ENCODE measurements at regions not wholly inside any gene's neighbourhood (a gene's known extent, or its start where the extent isn't known, plus 50 kb on each side); places are given as distances from the start of the nearest gene placed in this dataset.

DNA sequence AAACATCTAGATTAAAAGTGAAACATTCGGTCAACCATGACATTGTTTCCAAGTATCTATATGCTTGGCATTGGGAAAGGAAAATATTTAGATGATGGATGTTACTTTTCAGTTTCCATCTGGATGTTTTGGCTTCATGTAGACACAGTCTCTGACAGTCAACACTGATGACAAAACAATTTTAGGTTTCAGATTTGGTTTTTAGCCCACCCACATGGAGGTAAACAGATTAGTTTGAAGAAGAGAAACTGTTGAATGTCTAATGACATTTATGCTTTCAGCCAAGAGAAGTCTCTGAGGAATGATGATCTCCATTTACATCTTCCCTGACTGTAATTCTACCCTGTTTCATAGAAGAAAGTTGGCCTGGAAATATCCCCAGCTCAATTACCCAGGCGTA lies 379.1 kb downstream of the SLITRK6 start:
- no TSS peak for BruUV-seq (replicated peaks)
- Histone ChIP-seq H3K27ac (ENCODE audit: insufficient read depth, low read length) (no peak overlapping the region), H3K79me1 (ENCODE audit: low read depth in 1 of 2, low read length in 2 of 2) (no peaks in the 10 kb centered on the region), H4K91ac (ENCODE audit: insufficient read depth, low read depth, low read length) (no peak overlapping the region), H2BK120ac (ENCODE audit: low read depth, low read length) (no peak overlapping the region), H3K4me3 (ENCODE audit: insufficient read depth, low read depth, low read length) (no peak overlapping the region), H3K4ac (ENCODE audit: low read depth, low read length) (no peak overlapping the region), H2BK15ac (ENCODE audit: low read depth, low read length) (no peak overlapping the region), H2AFZ (replicated peaks; ENCODE audit: low read length, poor library complexity) (no peak overlapping the region), H2AK9ac (replicated peaks; ENCODE audit: low read depth, low read length, poor library complexity) (no peak overlapping the region), H4K5ac (ENCODE audit: low read depth, low read length) (no peak overlapping the region), H3K14ac (replicated peaks; ENCODE audit: low read depth, low read length) (no peak overlapping the region), H3K9ac (ENCODE audit: low read depth, low read length) (no peak overlapping the region), H2BK5ac (ENCODE audit: low read depth, low read length, poor library complexity, severe bottlenecking) (no peak overlapping the region), H3K18ac (ENCODE audit: low read depth, low read length) (no peak overlapping the region), H3K9me1 (ENCODE audit: insufficient read depth, low read length) (no peaks in the 10 kb centered on the region), H3K36me3 (ENCODE audit: control insufficient read depth, insufficient read depth, low read length) (no peaks in the 10 kb centered on the region), H3K56ac (ENCODE audit: extremely low read depth, insufficient read depth, low read length) (no peak overlapping the region), H3K27me3 (ENCODE audit: control insufficient read depth, insufficient read depth, low read length) (no peaks in the 10 kb centered on the region), H2BK20ac (ENCODE audit: low read depth, low read length) (no peak overlapping the region), H4K20me1 (ENCODE audit: insufficient read depth, low read length) (no peaks in the 10 kb centered on the region), H2AK5ac (ENCODE audit: low read depth, low read length) (no peak overlapping the region), H3K9me3 (ENCODE audit: control insufficient read depth, insufficient read depth, low read length) (no peaks in the 10 kb centered on the region), H4K8ac (ENCODE audit: low read depth in 2 of 2, low read length in 2 of 2) (no peak overlapping the region), H3K4me1 (ENCODE audit: control insufficient read depth, insufficient read depth, low read length) (no peaks in the 10 kb centered on the region), H3K23ac (ENCODE audit: low read depth, low read length) (no peak overlapping the region), H3K4me2 (ENCODE audit: low read depth, low read length) (no peak overlapping the region)
- ChIA-PET POLR2A (ENCODE audit: unreplicated experiment) (no interaction called here), CTCF (no interaction called here)
- TF ChIP-seq, protein P1, sequence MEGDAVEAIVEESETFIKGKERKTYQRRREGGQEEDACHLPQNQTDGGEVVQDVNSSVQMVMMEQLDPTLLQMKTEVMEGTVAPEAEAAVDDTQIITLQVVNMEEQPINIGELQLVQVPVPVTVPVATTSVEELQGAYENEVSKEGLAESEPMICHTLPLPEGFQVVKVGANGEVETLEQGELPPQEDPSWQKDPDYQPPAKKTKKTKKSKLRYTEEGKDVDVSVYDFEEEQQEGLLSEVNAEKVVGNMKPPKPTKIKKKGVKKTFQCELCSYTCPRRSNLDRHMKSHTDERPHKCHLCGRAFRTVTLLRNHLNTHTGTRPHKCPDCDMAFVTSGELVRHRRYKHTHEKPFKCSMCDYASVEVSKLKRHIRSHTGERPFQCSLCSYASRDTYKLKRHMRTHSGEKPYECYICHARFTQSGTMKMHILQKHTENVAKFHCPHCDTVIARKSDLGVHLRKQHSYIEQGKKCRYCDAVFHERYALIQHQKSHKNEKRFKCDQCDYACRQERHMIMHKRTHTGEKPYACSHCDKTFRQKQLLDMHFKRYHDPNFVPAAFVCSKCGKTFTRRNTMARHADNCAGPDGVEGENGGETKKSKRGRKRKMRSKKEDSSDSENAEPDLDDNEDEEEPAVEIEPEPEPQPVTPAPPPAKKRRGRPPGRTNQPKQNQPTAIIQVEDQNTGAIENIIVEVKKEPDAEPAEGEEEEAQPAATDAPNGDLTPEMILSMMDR (conservative IDR thresholded peaks at IDR 0.05; ENCODE audit: low read depth, low read length) = no peak
- TF ChIP-seq ELK1 (IDR thresholded peaks at IDR 0.05; ENCODE audit: borderline replicate concordance, low read depth, low read length) = no peak
- DNase-seq (no peak), ATAC-seq (ENCODE audit: low read depth) (no peak)
- intact Hi-C loops (cut with micrococcal nuclease) (no loop called here), in situ Hi-C loops (cut with MboI; ENCODE audit: low sequenced_read_pairs) (no loop called here), dilution Hi-C loops (cut with HindIII; ENCODE audit: low sequenced_read_pairs, unreplicated experiment) (no loop called here)
- WGBS, 2 experiments (ENCODE audit: extremely low coverage in 2 of 2, insufficient read length in 1 of 2) = no CpG with 5 or more reads among the region's 2 CpGs

Measured in IMR-90 (cell line).